K562 (cell line): ENCODE measurements at regions not wholly inside any gene's neighbourhood (a gene's known extent, or its start where the extent isn't known, plus 50 kb on each side); places are given as distances from the start of the nearest gene placed in this dataset.

Experiments used
- ATAC-seq: fragments of 200-7000 bp; cut with Tn5 transposase; 3 replicates; pipeline ENCODE4 v1.9.1; 2020; ENCODE audit warnings: moderate library complexity
- BruUV-seq: library from RNA; stranded (reverse); fragments of 400-500 nt; replicated peaks from 2 replicates; lab custom pipeline; 2021; lab: Mats Ljungman, UMichigan
- CTCF ChIA-PET: fragments of 300-600 bp; formaldehyde crosslinking; extraction: SDS; loops from one replicate; lab custom pipeline; 2021; ENCODE audit warnings: low intra/inter-chr PET ratio; lab: Yijun Ruan, JAX
- POLR2A ChIA-PET: fragments of 300-600, 350-650 bp; sonication (Branson Sonifier 250); formaldehyde crosslinking; extraction: SDS; loops from one replicate; lab custom pipeline; 2021; ENCODE audit warnings: antibody characterized with exemption, inconsistent platforms; lab: Yijun Ruan, JAX
- DNase-seq, 4 experiments: peaks; one replicate each; pipeline versions ENCODE4 v3.0.0 to v3.0.0-alpha.2; 2011 to 2018; ENCODE audit warnings: low spot score in 3 of 4, mixed read lengths in 3 of 4; ENCODE audit errors: extremely low read depth in 1 of 4
- FAIRE-seq: peaks from 2 replicates; lab custom pipeline; 2011; peaks lifted over from hg19 to GRCh38; lab: Jason Lieb, UNC
- H2AFZ ChIP-seq: 2 replicates; pipeline ENCODE4 v1.6.0; 2011; ENCODE audit warnings: low read depth, low read length, control low read depth, inconsistent platforms
- H3K27ac ChIP-seq: fragments of 200-600 bp; 3 replicates; pipeline ENCODE4 v1.8.0; 2011; ENCODE audit warnings: low read depth, mild to moderate bottlenecking, control low read depth, inconsistent platforms, low read length, moderate library complexity, mixed read lengths; ENCODE audit errors: extremely low read depth
- H3K27me3 ChIP-seq, 2 experiments: fragments of 300-600 bp in 1 of 2; 2 replicates in 1 of 2; 3 replicates in 1 of 2; pipeline versions ENCODE4 v1.6.0 to v1.8.0; 2011; ENCODE audit warnings: inconsistent platforms in 2 of 2, low read length in 2 of 2, mild to moderate bottlenecking in 1 of 2, mixed read lengths in 1 of 2, moderate library complexity in 1 of 2; ENCODE audit not compliant: control insufficient read depth in 2 of 2, insufficient read depth in 2 of 2
- H3K36me3 ChIP-seq: fragments of 300-600 bp; 3 replicates; pipeline ENCODE4 v1.8.0; 2011; ENCODE audit warnings: mild to moderate bottlenecking, low read length, inconsistent platforms; ENCODE audit not compliant: control insufficient read depth, insufficient read depth
- H3K4me1 ChIP-seq, 2 experiments: fragments of 200-600 bp in 1 of 2; replicated peaks in 1 of 2; 2 replicates in 1 of 2; 3 replicates in 1 of 2; pipeline versions ENCODE4 v1.5.1 to v1.8.0; 2011; ENCODE audit warnings: inconsistent platforms in 2 of 2, low read length in 2 of 2, mild to moderate bottlenecking in 1 of 2, mixed read lengths in 1 of 2, moderate library complexity in 1 of 2; ENCODE audit not compliant: control insufficient read depth in 2 of 2, insufficient read depth in 2 of 2
- H3K4me2 ChIP-seq: 2 replicates; pipeline ENCODE4 v1.6.1; 2011; ENCODE audit warnings: low read length, control low read depth, inconsistent platforms, mixed read lengths; ENCODE audit not compliant: insufficient read depth
- H3K4me3 ChIP-seq: fragments of 200-600 bp; sonication (generic), shearing (Covaris generic); 2 replicates; pipeline ENCODE4 v1.5.1; 2016; ENCODE audit warnings: control low read depth, inconsistent platforms
- H3K79me2 ChIP-seq: fragments of 200-600 bp; 3 replicates; pipeline ENCODE4 v1.8.0; 2011; ENCODE audit warnings: low read length, inconsistent platforms; ENCODE audit not compliant: control insufficient read depth, insufficient read depth
- H3K9ac ChIP-seq, 2 experiments: 2 replicates each; pipeline versions ENCODE4 v1.6.0 to v1.6.1; 2011; ENCODE audit warnings: low read depth in 2 of 2, low read length in 2 of 2, control low read depth in 1 of 2, inconsistent platforms in 1 of 2, mild to moderate bottlenecking in 1 of 2, mixed read lengths in 1 of 2; ENCODE audit not compliant: insufficient read depth in 1 of 2
- H3K9me1 ChIP-seq: one replicate; pipeline ENCODE4 v1.6.0; 2011; ENCODE audit warnings: inconsistent platforms, mild to moderate bottlenecking, low read length, moderate library complexity; ENCODE audit not compliant: control insufficient read depth, insufficient read depth
- H3K9me3 ChIP-seq: replicated peaks from 2 replicates; pipeline ENCODE4 v1.5.1; 2011; ENCODE audit warnings: low read depth, low read length, inconsistent platforms; ENCODE audit not compliant: control insufficient read depth, insufficient read depth
- H4K20me1 ChIP-seq: replicated peaks from 2 replicates; pipeline ENCODE4 v1.6.1; 2011; ENCODE audit warnings: low read length, inconsistent platforms, mixed read lengths; ENCODE audit not compliant: control insufficient read depth, insufficient read depth
- BCOR ChIP-seq: fragments of 450-650 bp; IDR thresholded peaks from 2 replicates; pipeline ENCODE4 v1.6.1; 2016
- CBX1 ChIP-seq: sonication (generic); IDR thresholded peaks from 2 replicates; pipeline ENCODE4 v1.6.1; 2016; ENCODE audit warnings: antibody characterized with exemption, low read depth, mild to moderate bottlenecking
- CBX5 ChIP-seq: IDR thresholded peaks from 2 replicates; pipeline ENCODE4 v1.6.1; 2014; ENCODE audit warnings: low read depth, borderline replicate concordance
- HDAC6 ChIP-seq: IDR thresholded peaks from 2 replicates; pipeline ENCODE4 v1.6.1; 2012; ENCODE audit warnings: low read depth, mild to moderate bottlenecking, control low read depth, inconsistent platforms, low read length, moderate library complexity
- HNRNPLL ChIP-seq: fragments of 200-400 bp; formaldehyde crosslinking; IDR thresholded peaks from 2 replicates; pipeline ENCODE4 v1.6.1; 2017; ENCODE audit warnings: low read length, low read depth, mild to moderate bottlenecking; ENCODE audit not compliant: poor library complexity, severe bottlenecking
- KDM5B ChIP-seq: fragments of 200-600 bp; sonication (generic); IDR thresholded peaks from 2 replicates; pipeline ENCODE4 v1.6.1; 2012; ENCODE audit warnings: low read depth, mild to moderate bottlenecking, moderate library complexity, low read length, control low read depth, inconsistent platforms; ENCODE audit not compliant: insufficient replicate concordance
- MEF2A ChIP-seq: IDR thresholded peaks from 2 replicates; pipeline ENCODE4 v1.6.1; 2011; ENCODE audit warnings: low read depth, mild to moderate bottlenecking, low read length, moderate library complexity; ENCODE audit not compliant: control insufficient read depth
- NCOR1 ChIP-seq: fragments of 450-650 bp; IDR thresholded peaks from 2 replicates; pipeline ENCODE4 v1.6.1; 2016; ENCODE audit warnings: mild to moderate bottlenecking, moderate library complexity
- NFYB ChIP-seq: IDR thresholded peaks from 2 replicates; pipeline ENCODE4 v1.6.1; 2011; ENCODE audit warnings: mild to moderate bottlenecking, moderate library complexity; ENCODE audit not compliant: insufficient read length; ENCODE audit errors: extremely low read depth
- RBM39 ChIP-seq: fragments of 200-400 bp; formaldehyde crosslinking; optimal IDR thresholded peaks from 2 replicates; pipeline ENCODE3; 2018; ENCODE audit warnings: low read depth, low read length
- SMARCA5 ChIP-seq: fragments of 450-650 bp; IDR thresholded peaks from 2 replicates; pipeline ENCODE4 v1.6.1; 2016
- SOX6 ChIP-seq: fragments of 450-650 bp; IDR thresholded peaks from 2 replicates; pipeline ENCODE4 v1.6.1; 2014; ENCODE audit warnings: mild to moderate bottlenecking
- TEAD4 ChIP-seq, 2 experiments: sonication (generic) in 1 of 2; formaldehyde crosslinking in 1 of 2; IDR thresholded peaks; 2 replicates each; pipeline versions ENCODE4 v1.6.1 to v1.8.0; 2012 to 2022; ENCODE audit warnings: borderline replicate concordance in 1 of 2, inconsistent platforms in 1 of 2, low read length in 1 of 2, mild to moderate bottlenecking in 1 of 2, missing genetic modification reagents in 1 of 2
- U2AF2 ChIP-seq: fragments of 200-400 bp; formaldehyde crosslinking; optimal IDR thresholded peaks from 2 replicates; pipeline ENCODE3; 2017; ENCODE audit warnings: low read depth, mild to moderate bottlenecking, low read length
- ZBTB1 ChIP-seq: sonication (generic); formaldehyde crosslinking; IDR thresholded peaks from 2 replicates; pipeline ENCODE4 v1.8.1; 2023; ENCODE audit warnings: missing genetic modification reagents, low read depth, mild to moderate bottlenecking, borderline replicate concordance
- ZNF436 ChIP-seq: fragments of 250-450, 450-650 bp; sonication (Bioruptor Pico); formaldehyde crosslinking; IDR thresholded peaks from 2 replicates; pipeline ENCODE4 v1.7.0; 2020; ENCODE audit warnings: mild to moderate bottlenecking
- ZNF507 ChIP-seq: conservative IDR thresholded peaks from 2 replicates; pipeline ENCODE4 v1.6.1; 2017; ENCODE audit warnings: missing genetic modification characterization, missing compliant biosample characterization
- ZNF668 ChIP-seq: fragments of 250-450 bp; sonication (Bioruptor Pico); IDR thresholded peaks from 2 replicates; pipeline ENCODE4 v1.8.0; 2022; ENCODE audit warnings: mild to moderate bottlenecking, inconsistent platforms
- ZNF785 ChIP-seq: fragments of 250-450 bp; sonication (Bioruptor Pico); IDR thresholded peaks from 2 replicates; pipeline ENCODE4 v1.4.0; 2020; ENCODE audit warnings: mild to moderate bottlenecking
- WGBS: fragments of 100-300 bp; shearing (Covaris generic); methylation state at CpG from one replicate; pipeline ENCODE4 v1.1.6; 2016; ENCODE audit warnings: low coverage, mixed read lengths; ENCODE audit not compliant: insufficient coverage; ENCODE audit errors: missing lambda C conversion rate; 5-methylcytosine and 5-hydroxymethylcytosine counted together
- in situ Hi-C: fragments of 300-500 bp; cut with MboI; formaldehyde crosslinking; loops from 4 replicates; pipeline ENCODE4 v1.15.0; 2018; ENCODE audit warnings: inconsistent platforms, mixed read lengths
- intact Hi-C: fragments of 100-400 bp; cut with micrococcal nuclease; formaldehyde crosslinking; loops from 2 replicates; pipeline ENCODE4 v1.14.2; 2022
- TF ChIP-seq, protein P1 (sequence below): fragments of 250-450 bp; sonication (Bioruptor Pico); IDR thresholded peaks from 2 replicates; pipeline ENCODE4 v1.5.0; 2021
- TF ChIP-seq, protein P2 (sequence below): sonication (generic); formaldehyde crosslinking; IDR thresholded peaks from 2 replicates; pipeline ENCODE4 v1.5.0; 2020; ENCODE audit warnings: missing genetic modification reagents

DNA sequence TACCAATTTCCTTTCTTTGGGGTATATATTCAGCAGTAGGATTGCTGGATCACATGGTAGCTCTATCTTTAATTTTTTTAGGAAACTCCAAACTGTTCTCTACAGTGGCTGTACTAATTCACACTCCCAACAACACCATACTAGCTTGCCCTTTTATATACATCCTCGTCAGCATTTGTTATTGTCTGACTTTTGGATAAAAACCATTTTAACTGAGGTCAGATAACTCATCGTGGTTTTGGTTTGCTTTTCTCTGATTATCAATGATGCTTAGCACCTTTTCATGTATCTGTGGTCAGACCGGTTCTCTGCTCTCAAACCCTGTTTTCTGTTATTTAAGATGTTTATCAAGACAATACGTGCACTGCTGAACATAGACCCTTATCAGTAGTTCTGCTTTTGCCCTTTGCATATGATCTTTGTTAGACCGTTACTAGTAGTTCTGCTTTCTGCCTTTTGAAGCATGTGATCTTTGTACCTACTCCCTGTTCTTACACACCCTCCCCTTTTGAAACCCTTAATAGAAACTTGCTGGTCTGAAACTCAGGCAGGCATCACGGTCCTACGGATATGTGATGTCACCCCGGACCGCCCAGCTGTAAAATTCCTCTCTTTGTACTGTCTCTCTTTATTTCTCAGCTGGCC, 474.3 kb downstream of the RSL24D1 start (continued):
- TF ChIP-seq ZNF668 (CRISPR knock-in tag) (no peak), SMARCA5 (no peak), BCOR (no peak)
- TF ChIP-seq, all 486 proteins: peak for 0

DNA sequence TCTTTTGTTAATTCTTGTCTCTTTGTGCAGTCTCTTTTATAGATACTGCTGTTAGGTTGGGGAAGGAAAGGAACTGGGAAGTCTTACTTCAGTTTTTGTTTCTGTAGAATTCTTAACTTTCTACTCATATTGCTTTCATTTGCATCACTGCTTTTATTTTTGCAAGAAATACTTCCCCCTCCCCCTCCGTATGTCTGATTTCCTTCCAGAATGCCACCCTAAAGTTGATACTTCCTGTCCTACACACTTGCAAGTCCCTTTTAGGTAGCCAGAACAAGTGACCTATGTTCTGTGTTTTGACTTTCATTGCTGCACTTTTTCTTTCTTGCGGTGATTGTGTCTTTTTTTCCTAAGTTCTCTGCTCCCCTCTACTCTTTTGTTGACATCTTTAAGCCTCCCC, 477.4 kb downstream of the RSL24D1 start:
- no peaks in the 10 kb centered on the region for H3K36me3 ChIP-seq
- no peaks in the 10 kb centered on the region for H4K20me1 ChIP-seq
- H3K27ac ChIP-seq: no peak overlapping the region
- intact Hi-C loops (no loop called here), in situ Hi-C loops (no loop called here)
- no peaks in the 10 kb centered on the region for H3K9me1 ChIP-seq
- WGBS: 0% methylated on average over 2 of the region's 2 CpGs
- no peak overlapping the region for H3K4me3 ChIP-seq
- POLR2A ChIA-PET: no interaction called here
- DNase-seq: no peak
- ATAC-seq: no peak
- no TSS peak for BruUV-seq
- no peaks in the 10 kb centered on the region for H3K79me2 ChIP-seq
- no peaks in the 10 kb centered on the region for H3K4me1 ChIP-seq
- no peak for FAIRE-seq
- H3K27me3 ChIP-seq: no peaks in the 10 kb centered on the region
- H2AFZ ChIP-seq: no peak overlapping the region
- H3K4me2 ChIP-seq: no peak overlapping the region
- TF ChIP-seq SOX6 (no peak), ZNF785 (CRISPR knock-in tag) (no peak), NCOR1 (no peak), TEAD4 (IDR thresholded peaks at IDR 0.05; ENCODE audit: low read length) (no peak), TEAD4 (CRISPR knock-in tag; IDR thresholded peaks at IDR 0.05; ENCODE audit: borderline replicate concordance) (no peak), NFYB (no peak), HDAC6 (no peak), CBX1 (no peak), KDM5B (no peak), ZBTB1 (CRISPR knock-in tag) (no peak), CBX5 (no peak), ZNF507 (tag) (no peak), RBM39 (no peak), ZNF436 (CRISPR knock-in tag) (no peak), HNRNPLL (no peak), U2AF2 (no peak), MEF2A (no peak)
- TF ChIP-seq, protein P1, sequence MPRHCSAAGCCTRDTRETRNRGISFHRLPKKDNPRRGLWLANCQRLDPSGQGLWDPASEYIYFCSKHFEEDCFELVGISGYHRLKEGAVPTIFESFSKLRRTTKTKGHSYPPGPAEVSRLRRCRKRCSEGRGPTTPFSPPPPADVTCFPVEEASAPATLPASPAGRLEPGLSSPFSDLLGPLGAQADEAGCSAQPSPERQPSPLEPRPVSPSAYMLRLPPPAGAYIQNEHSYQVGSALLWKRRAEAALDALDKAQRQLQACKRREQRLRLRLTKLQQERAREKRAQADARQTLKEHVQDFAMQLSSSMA (CRISPR knock-in tag): no peak
- TF ChIP-seq, protein P2, sequence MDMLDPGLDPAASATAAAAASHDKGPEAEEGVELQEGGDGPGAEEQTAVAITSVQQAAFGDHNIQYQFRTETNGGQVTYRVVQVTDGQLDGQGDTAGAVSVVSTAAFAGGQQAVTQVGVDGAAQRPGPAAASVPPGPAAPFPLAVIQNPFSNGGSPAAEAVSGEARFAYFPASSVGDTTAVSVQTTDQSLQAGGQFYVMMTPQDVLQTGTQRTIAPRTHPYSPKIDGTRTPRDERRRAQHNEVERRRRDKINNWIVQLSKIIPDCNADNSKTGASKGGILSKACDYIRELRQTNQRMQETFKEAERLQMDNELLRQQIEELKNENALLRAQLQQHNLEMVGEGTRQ (CRISPR knock-in tag): no peak
- H3K9me3 ChIP-seq: no peaks in the 10 kb centered on the region
- no peak overlapping the region for H3K9ac ChIP-seq
- CTCF ChIA-PET: no interaction called here
